Natural killer cell (primary cell): ENCODE measurements at regions not wholly inside any gene's neighbourhood (a gene's known extent, or its start where the extent isn't known, plus 50 kb on each side); places are given as distances from the start of the nearest gene placed in this dataset.

ENCODE experiments used
- ATAC-seq, 3 donors: fragments of 150-1000 bp in 2 of 3; fragments of 200-7000 bp in 1 of 3; cut with Tn5 transposase; 1 replicate in 1 of 3; 2 replicates in 2 of 3; pipeline ENCODE4 v1.10.0; 2021; ENCODE audit warnings: mild to moderate bottlenecking in 2 of 3, moderate library complexity in 2 of 3
- DNase-seq, 2 donors: peaks; one replicate each; pipeline versions ENCODE4 v3.0.0 to v3.0.0-alpha.2; 2013 to 2021; ENCODE audit warnings: mixed read lengths in 1 of 2
- H3K27ac ChIP-seq: one replicate; pipeline ENCODE4 v1.5.1; 2013; ENCODE audit warnings: mild to moderate bottlenecking, low read length
- H3K27me3 ChIP-seq: one replicate; pipeline ENCODE4 v1.6.1; 2013; ENCODE audit warnings: low read length; ENCODE audit not compliant: control insufficient read depth, insufficient read depth
- H3K36me3 ChIP-seq: one replicate; pipeline ENCODE4 v1.6.1; 2013; ENCODE audit warnings: low read length; ENCODE audit not compliant: control insufficient read depth, insufficient read depth
- H3K4me1 ChIP-seq: one replicate; pipeline ENCODE4 v1.6.1; 2013; ENCODE audit warnings: low read length; ENCODE audit not compliant: control insufficient read depth, insufficient read depth
- H3K4me3 ChIP-seq: one replicate; pipeline ENCODE4 v1.5.1; 2013; ENCODE audit warnings: low read length
- H3K9me3 ChIP-seq: one replicate; pipeline ENCODE4 v1.6.1; 2013; ENCODE audit warnings: low read length; ENCODE audit not compliant: control insufficient read depth, insufficient read depth
- H3K27ac Mint-ChIP-seq, 2 donors: one replicate each; pipeline ENCODE4 v1.8.0; 2022; ENCODE audit warnings: mild to moderate bottlenecking in 2 of 2, mixed read lengths in 2 of 2, moderate library complexity in 1 of 2
- H3K27me3 Mint-ChIP-seq, 2 donors: one replicate each; pipeline ENCODE4 v1.8.0; 2022; ENCODE audit warnings: low read depth in 2 of 2, mixed read lengths in 2 of 2
- H3K36me3 Mint-ChIP-seq: one replicate; pipeline ENCODE4 v1.8.0; 2022; ENCODE audit warnings: mixed read lengths
- H3K4me1 Mint-ChIP-seq, 2 donors: one replicate each; pipeline ENCODE4 v1.8.0; 2022; ENCODE audit warnings: mixed read lengths in 2 of 2
- H3K4me3 Mint-ChIP-seq: one replicate; pipeline ENCODE4 v1.8.0; 2022; ENCODE audit warnings: mild to moderate bottlenecking, moderate library complexity, mixed read lengths
- H3K9me3 Mint-ChIP-seq, 2 donors: one replicate each; pipeline ENCODE4 v1.8.0; 2022; ENCODE audit warnings: mixed read lengths in 2 of 2
- WGBS: methylation state at CpG from one replicate; pipeline ENCODE4 v1.1.7; 2013; ENCODE audit warnings: missing lambda C conversion rate; ENCODE audit not compliant: insufficient coverage; 5-methylcytosine and 5-hydroxymethylcytosine counted together
- intact Hi-C: fragments of 100-400 bp; cut with micrococcal nuclease; formaldehyde crosslinking; loops from one replicate; pipeline ENCODE4 v1.14.2; 2022
- TF ChIP-seq, protein P1 (sequence below): fragments of 200-600 bp; IDR thresholded peaks from one replicate; pipeline ENCODE4 v1.8.0; 2022; ENCODE audit warnings: antibody characterized with exemption

GRCh38 chr12:38016602-38017001 lies 300.0 kb upstream of the ALG10B start:
- 75% methylated on average over 4 of the region's 4 CpGs for WGBS

GRCh38 chr12:38025916-38026315 lies 290.7 kb upstream of the ALG10B start:
- Histone ChIP-seq H3K36me3 (no peaks in the 10 kb centered on the region), H3K4me1 (no peaks in the 10 kb centered on the region), H3K9me3 (peaks cover 8% of the 10 kb centered on the region), H3K27ac (no peak overlapping the region), H3K27me3 (no peaks in the 10 kb centered on the region), H3K4me3 (no peak overlapping the region)
- Mint-ChIP-seq H3K27me3 (no peaks in the 10 kb centered on the region), H3K27ac (no peak overlapping the region), H3K4me1 (no peaks in the 10 kb centered on the region), H3K4me3 (no peak overlapping the region), H3K36me3 (peaks cover 13% of the 10 kb centered on the region), H3K9me3 (peaks cover 4% of the 10 kb centered on the region in 2 donors)
- ATAC-seq (no peak), DNase-seq (no peak)
- TF ChIP-seq, protein P1, sequence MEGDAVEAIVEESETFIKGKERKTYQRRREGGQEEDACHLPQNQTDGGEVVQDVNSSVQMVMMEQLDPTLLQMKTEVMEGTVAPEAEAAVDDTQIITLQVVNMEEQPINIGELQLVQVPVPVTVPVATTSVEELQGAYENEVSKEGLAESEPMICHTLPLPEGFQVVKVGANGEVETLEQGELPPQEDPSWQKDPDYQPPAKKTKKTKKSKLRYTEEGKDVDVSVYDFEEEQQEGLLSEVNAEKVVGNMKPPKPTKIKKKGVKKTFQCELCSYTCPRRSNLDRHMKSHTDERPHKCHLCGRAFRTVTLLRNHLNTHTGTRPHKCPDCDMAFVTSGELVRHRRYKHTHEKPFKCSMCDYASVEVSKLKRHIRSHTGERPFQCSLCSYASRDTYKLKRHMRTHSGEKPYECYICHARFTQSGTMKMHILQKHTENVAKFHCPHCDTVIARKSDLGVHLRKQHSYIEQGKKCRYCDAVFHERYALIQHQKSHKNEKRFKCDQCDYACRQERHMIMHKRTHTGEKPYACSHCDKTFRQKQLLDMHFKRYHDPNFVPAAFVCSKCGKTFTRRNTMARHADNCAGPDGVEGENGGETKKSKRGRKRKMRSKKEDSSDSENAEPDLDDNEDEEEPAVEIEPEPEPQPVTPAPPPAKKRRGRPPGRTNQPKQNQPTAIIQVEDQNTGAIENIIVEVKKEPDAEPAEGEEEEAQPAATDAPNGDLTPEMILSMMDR = no peak
- 44% methylated on average over 1 of the region's 1 CpG for WGBS
- intact Hi-C loops = no loop called here

More at GRCh38 chr12:38016602-38017001, 300.0 kb upstream of the ALG10B start:
- Mint-ChIP-seq H3K36me3 (peaks cover 13% of the 10 kb centered on the region), H3K4me3 (no peak overlapping the region), H3K27ac (no peak overlapping the region), H3K27me3 (no peaks in the 10 kb centered on the region), H3K9me3 (peaks cover 8 to 9% of the 10 kb centered on the region in 2 donors), H3K4me1 (no peaks in the 10 kb centered on the region)
- DNase-seq (no peak), ATAC-seq (no peak)
- Histone ChIP-seq H3K36me3 (no peaks in the 10 kb centered on the region), H3K27me3 (no peaks in the 10 kb centered on the region), H3K4me3 (no peak overlapping the region), H3K9me3 (no peaks in the 10 kb centered on the region), H3K27ac (no peak overlapping the region), H3K4me1 (no peaks in the 10 kb centered on the region)
- intact Hi-C loops = no loop called here
- TF ChIP-seq, protein P1 = no peak

DNA sequence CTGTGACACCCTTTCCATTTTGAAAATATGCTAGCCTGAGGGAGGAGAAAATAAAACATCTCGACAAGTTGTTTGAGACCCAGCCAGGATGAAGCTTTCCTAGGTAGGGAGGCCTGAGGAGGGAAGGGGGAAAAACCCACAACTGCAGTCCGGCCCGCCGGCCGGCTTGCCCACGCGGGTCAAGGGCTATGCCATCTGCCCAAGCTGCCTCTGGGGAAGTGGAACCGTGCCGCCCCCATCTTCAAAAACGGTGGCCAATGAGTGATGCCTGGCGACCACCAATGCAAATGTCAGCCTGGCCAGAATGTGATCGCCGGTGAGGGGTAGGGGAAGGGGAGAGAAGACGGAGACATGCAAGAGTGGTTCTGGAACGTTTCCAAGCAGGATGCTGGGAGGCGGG lies 263.5 kb upstream of the ALG10B start:
- H3K9me3 Mint-ChIP-seq = peaks cover 10 to 16% of the 10 kb centered on the region in 2 donors
- 62% methylated on average over 15 of the region's 16 CpGs for WGBS
- DNase-seq = no peak

More for the DNA sequence above, 263.5 kb upstream of the ALG10B start:
- TF ChIP-seq, protein P1 = no peak
- H3K36me3 Mint-ChIP-seq = no peaks in the 10 kb centered on the region
- H3K27ac Mint-ChIP-seq = no peak overlapping the region
- Histone ChIP-seq H3K27me3 (no peaks in the 10 kb centered on the region), H3K27ac (no peak overlapping the region), H3K9me3 (peaks cover 49% of the 10 kb centered on the region), H3K36me3 (no peaks in the 10 kb centered on the region), H3K4me1 (no peaks in the 10 kb centered on the region), H3K4me3 (no peak overlapping the region)
- H3K4me1 Mint-ChIP-seq = no peaks in the 10 kb centered on the region
- no peak for ATAC-seq
- intact Hi-C loops = no loop called here
- no peak overlapping the region for H3K4me3 Mint-ChIP-seq
- no peaks in the 10 kb centered on the region for H3K27me3 Mint-ChIP-seq
